Ovary (tissue), 7 donors: ENCODE measurements at regions not wholly inside any gene's neighbourhood (a gene's known extent, or its start where the extent isn't known, plus 50 kb on each side); places are given as distances from the start of the nearest gene placed in this dataset.

Source experiments
- DNase-seq, 5 donors: peaks; one replicate each; pipeline ENCODE4 v3.0.0-alpha.2; 2019 to 2020
- H3K27ac ChIP-seq, 2 donors: fragments of 200-600 bp; one replicate each; pipeline versions ENCODE4 v1.5.1 to v1.8.0; 2019 to 2022
- H3K27me3 ChIP-seq: fragments of 200-600 bp; one replicate; pipeline ENCODE4 v1.8.0; 2022
- H3K36me3 ChIP-seq: fragments of 200-600 bp; sonication (generic); one replicate; pipeline ENCODE4 v1.5.1; 2019
- H3K4me1 ChIP-seq: one replicate; pipeline ENCODE4 v1.8.1; 2013; ENCODE audit warnings: mild to moderate bottlenecking, moderate library complexity; ENCODE audit not compliant: insufficient read depth
- H3K4me3 ChIP-seq: fragments of 200-600 bp; sonication (generic); one replicate; pipeline ENCODE4 v1.5.1; 2017
- H3K9me3 ChIP-seq, 2 donors: fragments of 200-600 bp in 1 of 2; sonication (generic) in 1 of 2; one replicate each; pipeline versions ENCODE4 v1.5.1 to v1.8.1; 2013 to 2019; ENCODE audit warnings: mild to moderate bottlenecking in 1 of 2, moderate library complexity in 1 of 2
- CTCF ChIP-seq, 3 donors: fragments of 450-650 bp in 2 of 3; fragments of 200-600 bp in 1 of 3; IDR thresholded peaks; one replicate each; pipeline versions ENCODE4 v1.5.1 to v1.8.0; 2016 to 2022; ENCODE audit warnings: antibody characterized with exemption in 3 of 3, mild to moderate bottlenecking in 1 of 3
- EP300 ChIP-seq: sonication (generic); formaldehyde crosslinking; IDR thresholded peaks from one replicate; pipeline ENCODE4 v1.6.1; 2017; ENCODE audit warnings: antibody characterized with exemption
- POLR2A ChIP-seq: fragments of 450-650 bp; IDR thresholded peaks from one replicate; pipeline ENCODE4 v1.6.1; 2017; ENCODE audit warnings: antibody characterized with exemption, mild to moderate bottlenecking, moderate library complexity
- WGBS, 3 donors: extraction: QIAGEN DNeasy Blood & Tissue Kit in 1 of 3; methylation state at CpG; one replicate each; pipeline versions ENCODE4 v1.1.5 to v1.1.7; 2013 to 2017; 5-methylcytosine and 5-hydroxymethylcytosine counted together
- intact Hi-C, 4 donors: fragments of 100-400 bp; cut with DNase I; formaldehyde crosslinking; loops; one replicate each; pipeline versions ENCODE4 v1.11.0 to v1.15.1; 2022 to 2023
- donor health status: DM: no; HTN: no; CAD: no; lungs with moderate emphysema.
- donor health status: DM: no; HTN: no; CAD: no.
- donor health status: Bipolar disorder and iron deficiency.
- donor health status: DM: no; HTN: no; CAD: no.
- donor health status: DM: yes; HTN: yes; CAD: no.

GRCh38 chr20:40786336-40786735 is 97.3 kb upstream of the MAFB start:
- intact Hi-C loops, result no loop called here
- DNase-seq, result no peak
- 75 to 85% (median 85%) methylated on average over 11 of the region's 11 CpGs for WGBS, 3 donors
- Histone ChIP-seq H3K27ac (no peak overlapping the region), H3K27me3 (no peaks in the 10 kb centered on the region), H3K9me3 (no peaks in the 10 kb centered on the region), H3K36me3 (no peaks in the 10 kb centered on the region), H3K4me3 (no peak overlapping the region), H3K4me1 (no peaks in the 10 kb centered on the region)
- TF ChIP-seq CTCF (IDR thresholded peaks at IDR 0.05) (no peak), EP300 (no peak)

- TF ChIP-seq CTCF (IDR thresholded peaks at IDR 0.05) (no peak), POLR2A (no peak)
- no peaks in the 10 kb centered on the region for H3K4me1 ChIP-seq
- WGBS, 3 donors, result 7 to 46% (median 20%) methylated on average over 5 of the region's 5 CpGs
- no peaks in the 10 kb centered on the region for H3K36me3 ChIP-seq
- no peak overlapping the region for H3K4me3 ChIP-seq
- intact Hi-C loops, result no loop called here
- H3K27me3 ChIP-seq, result no peaks in the 10 kb centered on the region
- H3K27ac ChIP-seq, result no peak overlapping the region
- H3K9me3 ChIP-seq, result no peaks in the 10 kb centered on the region
- no peak for DNase-seq
These were observed 98.9 kb upstream of the MAFB start for GRCh38 chr20:40787941-40788340.

- WGBS, 3 donors, result 48 to 50% (median 49%) methylated on average over 4 of the region's 4 CpGs
- no peaks in the 10 kb centered on the region for H3K36me3 ChIP-seq
- no peaks in the 10 kb centered on the region for H3K27me3 ChIP-seq
- no peak for TF ChIP-seq EP300
- no peak for TF ChIP-seq POLR2A
- TF ChIP-seq CTCF (IDR thresholded peaks at IDR 0.05), result no peak
- no peak overlapping the region for H3K27ac ChIP-seq
- intact Hi-C loops, result loop anchor here in 1 of 4 donors (10.0 kb wide), 1 partner anchor 147 kb away; no protein-coding TSS in a partner anchor
- H3K4me3 ChIP-seq, result no peak overlapping the region
- no peaks in the 10 kb centered on the region for H3K4me1 ChIP-seq
- no peaks in the 10 kb centered on the region for H3K9me3 ChIP-seq
- no peak for DNase-seq
These were observed 108.4 kb upstream of the MAFB start for GRCh38 chr20:40797425-40797824.

GRCh38 chr20:40798066-40798465 is 109.0 kb upstream of the MAFB start:
- DNase-seq, result no peak
- no peak overlapping the region for H3K27ac ChIP-seq
- H3K9me3 ChIP-seq, result no peaks in the 10 kb centered on the region
- H3K4me3 ChIP-seq, result no peak overlapping the region
- no peaks in the 10 kb centered on the region for H3K4me1 ChIP-seq
- TF ChIP-seq CTCF (IDR thresholded peaks at IDR 0.05), result no peak
- no peak for TF ChIP-seq POLR2A
- no peak for TF ChIP-seq EP300
- intact Hi-C loops, result loop anchor here in 1 of 4 donors (10.0 kb wide), 1 partner anchor 147 kb away; no protein-coding TSS in a partner anchor
- no peaks in the 10 kb centered on the region for H3K36me3 ChIP-seq
- no peaks in the 10 kb centered on the region for H3K27me3 ChIP-seq

- Histone ChIP-seq H3K4me1 (no peaks in the 10 kb centered on the region), H3K27ac (no peak overlapping the region), H3K27me3 (no peaks in the 10 kb centered on the region), H3K4me3 (no peak overlapping the region), H3K36me3 (no peaks in the 10 kb centered on the region), H3K9me3 (no peaks in the 10 kb centered on the region)
- TF ChIP-seq EP300, result no peak
- no peak for TF ChIP-seq POLR2A
- no peak for TF ChIP-seq CTCF (IDR thresholded peaks at IDR 0.05)
- intact Hi-C loops, result loop anchor here in 2 of 4 donors (5.0 to 10.0 kb wide), 3 partner anchors 62 to 159 kb away; no protein-coding TSS in a partner anchor
- WGBS, 3 donors, result 64 to 79% (median 76%) methylated on average over 3 of the region's 3 CpGs
- no peak for DNase-seq
These were observed 113.8 kb upstream of the MAFB start for GRCh38 chr20:40802886-40803285.
